Hepatocyte (in vitro differentiated cells): ENCODE measurements at regions not wholly inside any gene's neighbourhood (a gene's known extent, or its start where the extent isn't known, plus 50 kb on each side); places are given as distances from the start of the nearest gene placed in this dataset.

Experiments
- EZH2 ChIP-seq: fragments of 200-600 bp; sonication (generic); IDR thresholded peaks from 2 replicates; pipeline ENCODE4 v1.6.1; 2016; ENCODE audit warnings: antibody characterized with exemption, mild to moderate bottlenecking, borderline replicate concordance
- EZH2phosphoT487 ChIP-seq: fragments of 200-600 bp; sonication (generic); IDR thresholded peaks from one replicate; pipeline ENCODE4 v1.6.1; 2018; ENCODE audit warnings: antibody characterized with exemption, mild to moderate bottlenecking, low read depth, moderate library complexity; ENCODE audit not compliant: unreplicated experiment, severe bottlenecking
- TF ChIP-seq, protein P1 (sequence below): fragments of 200-600 bp; sonication (generic); IDR thresholded peaks from 2 replicates; pipeline ENCODE4 v1.5.1; 2016; ENCODE audit warnings: antibody characterized with exemption, mild to moderate bottlenecking; ENCODE audit not compliant: poor library complexity

DNA sequence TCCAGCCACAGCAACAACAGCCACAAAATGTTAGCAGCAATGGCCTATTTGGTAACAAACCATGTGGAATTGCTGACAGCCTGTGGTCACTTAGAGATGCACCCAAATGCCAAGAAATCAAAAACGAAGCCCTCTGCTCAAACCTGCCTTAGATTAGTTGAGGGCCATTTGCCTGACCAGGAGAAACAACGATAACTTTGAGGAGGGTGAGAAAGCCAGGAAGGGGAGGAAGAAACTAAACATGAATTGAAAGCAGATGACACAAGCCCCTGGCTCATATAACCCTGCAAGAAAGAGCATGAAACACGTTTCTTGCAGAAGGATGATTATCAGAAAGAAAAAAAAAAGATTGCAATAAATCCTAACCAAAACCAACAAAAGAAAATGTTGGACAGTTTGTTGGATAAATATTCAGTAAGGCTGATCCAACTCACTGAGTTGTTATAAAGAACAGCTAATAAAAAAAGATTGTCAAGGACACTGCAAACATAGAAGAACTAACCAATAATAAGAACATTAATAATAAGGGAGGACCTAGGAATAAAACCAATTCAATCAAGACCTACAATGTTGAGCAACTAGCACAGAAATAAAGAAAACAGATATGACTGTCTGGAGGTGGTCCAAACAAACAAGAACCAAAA, 140.5 kb upstream of the SLC30A5 start:
- TF ChIP-seq, protein P1, sequence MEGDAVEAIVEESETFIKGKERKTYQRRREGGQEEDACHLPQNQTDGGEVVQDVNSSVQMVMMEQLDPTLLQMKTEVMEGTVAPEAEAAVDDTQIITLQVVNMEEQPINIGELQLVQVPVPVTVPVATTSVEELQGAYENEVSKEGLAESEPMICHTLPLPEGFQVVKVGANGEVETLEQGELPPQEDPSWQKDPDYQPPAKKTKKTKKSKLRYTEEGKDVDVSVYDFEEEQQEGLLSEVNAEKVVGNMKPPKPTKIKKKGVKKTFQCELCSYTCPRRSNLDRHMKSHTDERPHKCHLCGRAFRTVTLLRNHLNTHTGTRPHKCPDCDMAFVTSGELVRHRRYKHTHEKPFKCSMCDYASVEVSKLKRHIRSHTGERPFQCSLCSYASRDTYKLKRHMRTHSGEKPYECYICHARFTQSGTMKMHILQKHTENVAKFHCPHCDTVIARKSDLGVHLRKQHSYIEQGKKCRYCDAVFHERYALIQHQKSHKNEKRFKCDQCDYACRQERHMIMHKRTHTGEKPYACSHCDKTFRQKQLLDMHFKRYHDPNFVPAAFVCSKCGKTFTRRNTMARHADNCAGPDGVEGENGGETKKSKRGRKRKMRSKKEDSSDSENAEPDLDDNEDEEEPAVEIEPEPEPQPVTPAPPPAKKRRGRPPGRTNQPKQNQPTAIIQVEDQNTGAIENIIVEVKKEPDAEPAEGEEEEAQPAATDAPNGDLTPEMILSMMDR, result no peak
- TF ChIP-seq EZH2 (no peak), EZH2phosphoT487 (no peak)
